ENCODE measurements at regions not wholly inside any gene's neighbourhood (a gene's known extent, or its start where the extent isn't known, plus 50 kb on each side); places are given as distances from the start of the nearest gene placed in this dataset.

DNA sequence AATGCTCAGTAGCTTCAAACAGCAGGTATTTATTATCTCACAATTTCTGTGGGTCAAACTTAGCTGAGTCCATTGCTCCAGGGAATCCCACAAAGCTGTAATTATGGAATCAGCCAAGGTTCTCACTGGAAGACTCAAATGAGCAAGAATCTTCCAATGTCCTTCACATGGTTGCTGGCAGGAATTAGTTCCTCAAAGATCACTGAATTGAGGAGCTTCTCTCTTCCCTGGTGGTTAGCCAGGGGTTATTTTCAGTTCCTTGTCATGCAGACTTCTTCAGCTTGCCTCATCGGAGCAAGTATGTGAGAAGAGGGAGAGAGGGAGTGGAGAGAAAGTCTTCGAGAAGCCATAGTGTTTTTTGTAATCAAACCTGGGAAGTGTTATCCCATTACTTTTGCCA is 2331.9 kb downstream of the MAT2B start:
- Histone ChIP-seq H3K79me2 (ENCODE audit: insufficient read depth, low read length) (no peaks in the 10 kb centered on the region), H3K4me3 (ENCODE audit: insufficient read depth, low read length, poor library complexity, severe bottlenecking) (no peak overlapping the region), H2AFZ (ENCODE audit: low read depth, low read length, severe bottlenecking) (no peak overlapping the region), H4K20me1 (ENCODE audit: low read depth, low read length) (no peaks in the 10 kb centered on the region), H3K9me3 (ENCODE audit: insufficient read depth, low read length) (no peaks in the 10 kb centered on the region), H3K27me3 (ENCODE audit: low read length) (no peaks in the 10 kb centered on the region), H3K36me3 (ENCODE audit: low read length) (no peaks in the 10 kb centered on the region), H3K27ac (ENCODE audit: low read depth, low read length) (no peak overlapping the region), H3K9ac (ENCODE audit: low read length) (no peak overlapping the region), H3K4me2 (ENCODE audit: low read depth, low read length, poor library complexity, severe bottlenecking) (no peak overlapping the region), H3K9me2 (replicated peaks; ENCODE audit: insufficient read depth, low read length) (no peaks in the 10 kb centered on the region), H3F3A (ENCODE audit: insufficient read depth) (no peaks in the 10 kb centered on the region)
- TF ChIP-seq, protein P1, sequence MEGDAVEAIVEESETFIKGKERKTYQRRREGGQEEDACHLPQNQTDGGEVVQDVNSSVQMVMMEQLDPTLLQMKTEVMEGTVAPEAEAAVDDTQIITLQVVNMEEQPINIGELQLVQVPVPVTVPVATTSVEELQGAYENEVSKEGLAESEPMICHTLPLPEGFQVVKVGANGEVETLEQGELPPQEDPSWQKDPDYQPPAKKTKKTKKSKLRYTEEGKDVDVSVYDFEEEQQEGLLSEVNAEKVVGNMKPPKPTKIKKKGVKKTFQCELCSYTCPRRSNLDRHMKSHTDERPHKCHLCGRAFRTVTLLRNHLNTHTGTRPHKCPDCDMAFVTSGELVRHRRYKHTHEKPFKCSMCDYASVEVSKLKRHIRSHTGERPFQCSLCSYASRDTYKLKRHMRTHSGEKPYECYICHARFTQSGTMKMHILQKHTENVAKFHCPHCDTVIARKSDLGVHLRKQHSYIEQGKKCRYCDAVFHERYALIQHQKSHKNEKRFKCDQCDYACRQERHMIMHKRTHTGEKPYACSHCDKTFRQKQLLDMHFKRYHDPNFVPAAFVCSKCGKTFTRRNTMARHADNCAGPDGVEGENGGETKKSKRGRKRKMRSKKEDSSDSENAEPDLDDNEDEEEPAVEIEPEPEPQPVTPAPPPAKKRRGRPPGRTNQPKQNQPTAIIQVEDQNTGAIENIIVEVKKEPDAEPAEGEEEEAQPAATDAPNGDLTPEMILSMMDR (IDR thresholded peaks at IDR 0.05; ENCODE audit: insufficient read depth, low read length, poor library complexity, severe bottlenecking): no peak
- TF ChIP-seq EZH2phosphoT487 (conservative IDR thresholded peaks at IDR 0.05; ENCODE audit: low read length): no peak

DNA sequence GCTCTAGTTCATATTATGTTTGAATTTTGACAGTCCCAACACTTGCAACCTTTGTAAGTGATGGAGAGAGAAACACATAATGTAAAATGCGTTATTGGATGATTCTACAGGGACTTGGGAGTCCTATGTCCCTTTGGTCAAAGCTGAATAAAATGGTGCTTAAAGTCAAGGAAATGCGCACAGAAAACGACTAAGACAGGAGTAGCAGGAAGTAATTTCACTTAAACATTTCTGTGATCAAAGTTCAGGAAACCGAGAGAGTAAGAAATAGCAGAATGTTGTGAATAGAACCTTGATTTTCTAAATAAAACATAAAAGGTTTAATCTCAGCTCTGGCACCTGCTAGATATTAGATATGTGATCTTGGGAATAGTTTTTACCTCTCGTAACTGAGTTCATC is 2339.2 kb downstream of the MAT2B start:
- Histone ChIP-seq H3K9me3 (ENCODE audit: insufficient read depth, low read length) (no peaks in the 10 kb centered on the region), H2AFZ (ENCODE audit: low read depth, low read length, severe bottlenecking) (no peak overlapping the region), H3K9me2 (replicated peaks; ENCODE audit: insufficient read depth, low read length) (no peaks in the 10 kb centered on the region), H3K79me2 (ENCODE audit: insufficient read depth, low read length) (no peaks in the 10 kb centered on the region), H3K36me3 (ENCODE audit: low read length) (no peaks in the 10 kb centered on the region), H3K27me3 (ENCODE audit: low read length) (no peaks in the 10 kb centered on the region), H3K9ac (ENCODE audit: low read length) (no peak overlapping the region), H3K4me2 (ENCODE audit: low read depth, low read length, poor library complexity, severe bottlenecking) (no peak overlapping the region), H3K4me3 (ENCODE audit: insufficient read depth, low read length, poor library complexity, severe bottlenecking) (no peak overlapping the region), H4K20me1 (ENCODE audit: low read depth, low read length) (no peaks in the 10 kb centered on the region), H3K27ac (ENCODE audit: low read depth, low read length) (no peak overlapping the region), H3F3A (ENCODE audit: insufficient read depth) (no peaks in the 10 kb centered on the region)
- no peak for TF ChIP-seq EZH2phosphoT487 (conservative IDR thresholded peaks at IDR 0.05; ENCODE audit: low read length)
- TF ChIP-seq, protein P1 (IDR thresholded peaks at IDR 0.05; ENCODE audit: insufficient read depth, low read length, poor library complexity, severe bottlenecking): no peak

DNA sequence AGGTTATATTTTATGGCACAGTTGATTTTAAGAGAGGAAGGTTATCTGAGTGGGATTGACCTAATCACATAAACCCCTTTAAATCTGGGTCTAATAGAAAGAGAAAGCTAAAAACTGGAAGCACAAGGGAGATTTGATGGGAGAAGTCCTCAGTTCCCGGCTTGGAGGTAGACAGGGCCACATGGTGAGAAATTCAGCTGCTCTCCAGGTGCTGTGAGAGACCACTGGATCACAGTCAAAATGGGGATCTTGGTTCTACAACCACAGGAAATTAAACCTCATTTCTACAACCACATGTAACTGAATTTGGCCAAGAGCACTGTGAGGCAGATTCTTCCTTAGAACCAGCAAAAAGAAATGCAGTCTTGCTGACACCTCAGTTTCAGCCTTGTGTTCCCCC is 2352.7 kb downstream of the MAT2B start:
- Histone ChIP-seq H3K4me2 (ENCODE audit: low read depth, low read length, poor library complexity, severe bottlenecking) (no peak overlapping the region), H3K79me2 (ENCODE audit: insufficient read depth, low read length) (no peaks in the 10 kb centered on the region), H4K20me1 (ENCODE audit: low read depth, low read length) (no peaks in the 10 kb centered on the region), H3F3A (ENCODE audit: insufficient read depth) (no peaks in the 10 kb centered on the region), H3K4me3 (ENCODE audit: insufficient read depth, low read length, poor library complexity, severe bottlenecking) (no peak overlapping the region), H3K36me3 (ENCODE audit: low read length) (no peaks in the 10 kb centered on the region), H3K9ac (ENCODE audit: low read length) (no peak overlapping the region), H2AFZ (ENCODE audit: low read depth, low read length, severe bottlenecking) (no peak overlapping the region), H3K27ac (ENCODE audit: low read depth, low read length) (no peak overlapping the region), H3K27me3 (ENCODE audit: low read length) (no peaks in the 10 kb centered on the region), H3K9me2 (replicated peaks; ENCODE audit: insufficient read depth, low read length) (no peaks in the 10 kb centered on the region), H3K9me3 (ENCODE audit: insufficient read depth, low read length) (no peaks in the 10 kb centered on the region)
- TF ChIP-seq EZH2phosphoT487 (conservative IDR thresholded peaks at IDR 0.05; ENCODE audit: low read length): no peak
- TF ChIP-seq, protein P1 (IDR thresholded peaks at IDR 0.05; ENCODE audit: insufficient read depth, low read length, poor library complexity, severe bottlenecking): no peak

All from SU-DHL-6 (cell line).